GM21723 (cell line): ENCODE measurements at regions not wholly inside any gene's neighbourhood (a gene's known extent, or its start where the extent isn't known, plus 50 kb on each side); places are given as distances from the start of the nearest gene placed in this dataset.
A peak's percentile ranks its signal among the peaks of the same experiment; 100 is the strongest.

Source experiments
- ATAC-seq: cut with Tn5 transposase; IDR thresholded peaks from one replicate; pipeline ENCODE4 v1.9.1; 2021; ENCODE audit warnings: mild to moderate bottlenecking, moderate library complexity; ENCODE audit not compliant: unreplicated experiment

GRCh38 chr2:234135750-234136221, 85.3 kb downstream of the SPP2 start:
- peak; percentile 56 for ATAC-seq

- ATAC-seq = no peak
Measured at GRCh38 chr2:234134496-234134895, 84.0 kb downstream of the SPP2 start.

- no peak for ATAC-seq
Measured at GRCh38 chr2:234133004-234133403, 82.5 kb downstream of the SPP2 start.

GRCh38 chr2:234130777-234131181, 80.3 kb downstream of the SPP2 start:
- ATAC-seq = no peak

GRCh38 chr2:234128606-234129005, 78.1 kb downstream of the SPP2 start:
- ATAC-seq = no peak
